Epithelial cell of esophagus (primary cell): ENCODE measurements at regions not wholly inside any gene's neighbourhood (a gene's known extent, or its start where the extent isn't known, plus 50 kb on each side); places are given as distances from the start of the nearest gene placed in this dataset.

ENCODE experiments used
- DNase-seq: peaks from one replicate; pipeline ENCODE4 v3.0.0; 2010; ENCODE audit warnings: low read depth
- H3K4me3 ChIP-seq: 2 replicates; pipeline ENCODE4 v1.5.1; 2011; ENCODE audit warnings: mild to moderate bottlenecking, low read length, control low read depth
- CTCF ChIP-seq: IDR thresholded peaks from 2 replicates; pipeline ENCODE4 v1.5.1; 2011; ENCODE audit warnings: low read depth, mild to moderate bottlenecking, low read length, control low read depth, inconsistent platforms; ENCODE audit not compliant: insufficient read depth; ENCODE audit errors: missing control alignments

- H3K4me3 ChIP-seq, result no peak overlapping the region
- DNase-seq, result no peak
- TF ChIP-seq CTCF, result no peak
Observed at GRCh38 chr13:40153516-40153915, 498.1 kb downstream of the COG6 start.

- DNase-seq, result no peak
- TF ChIP-seq CTCF, result no peak
Observed at GRCh38 chr13:40155201-40155600, 499.7 kb downstream of the COG6 start.

GRCh38 chr13:40158218-40158617, 502.8 kb downstream of the COG6 start:
- DNase-seq, result peak; percentile 81

More at GRCh38 chr13:40155201-40155600, 499.7 kb downstream of the COG6 start:
- H3K4me3 ChIP-seq, result no peak overlapping the region

GRCh38 chr13:40158757-40159156, 503.3 kb downstream of the COG6 start:
- TF ChIP-seq CTCF, result no peak
- DNase-seq, result no peak
- no peak overlapping the region for H3K4me3 ChIP-seq

More at GRCh38 chr13:40158218-40158617, 502.8 kb downstream of the COG6 start:
- no peak overlapping the region for H3K4me3 ChIP-seq
- TF ChIP-seq CTCF, result no peak

GRCh38 chr13:40159736-40160135, 504.3 kb downstream of the COG6 start:
- no peak for DNase-seq
- H3K4me3 ChIP-seq, result no peak overlapping the region
- TF ChIP-seq CTCF, result no peak

- no peak for DNase-seq
- H3K4me3 ChIP-seq, result no peak overlapping the region
- TF ChIP-seq CTCF, result no peak
Observed at GRCh38 chr13:40160618-40161350, 505.3 kb downstream of the COG6 start.

- DNase-seq, result no peak
- TF ChIP-seq CTCF, result no peak
- no peak overlapping the region for H3K4me3 ChIP-seq
Observed at GRCh38 chr13:40161351-40161810, 505.1 kb downstream of the FOXO1 start.
